GM23338 (cell line): ENCODE measurements at regions not wholly inside any gene's neighbourhood (a gene's known extent, or its start where the extent isn't known, plus 50 kb on each side); places are given as distances from the start of the nearest gene placed in this dataset.

Source experiments
- ATAC-seq: fragments of 200-7000 bp; cut with Tn5 transposase; 3 replicates; pipeline ENCODE4 v1.9.1; 2020
- DNase-seq: peaks from one replicate; pipeline ENCODE4 v3.0.0-alpha.2; 2015; ENCODE audit warnings: low spot score
- H2AFZ ChIP-seq: fragments of 200-600 bp; sonication (generic); 2 replicates; pipeline ENCODE4 v1.8.0; 2016; ENCODE audit warnings: antibody characterized with exemption, mild to moderate bottlenecking, moderate library complexity
- H3F3A ChIP-seq: fragments of 200-600 bp; sonication (generic); replicated peaks from 2 replicates; pipeline ENCODE4 v1.8.0; 2017; ENCODE audit warnings: antibody characterized with exemption, mixed run types, low read depth
- H3K27ac ChIP-seq: fragments of 200-600 bp; sonication (generic); 2 replicates; pipeline ENCODE4 v1.6.1; 2016; ENCODE audit warnings: low read depth
- H3K27me3 ChIP-seq: fragments of 200-600 bp; sonication (generic); 2 replicates; pipeline ENCODE4 v1.8.0; 2016; ENCODE audit warnings: mild to moderate bottlenecking, mixed run types, moderate library complexity; ENCODE audit not compliant: insufficient read depth
- H3K36me3 ChIP-seq: fragments of 200-600 bp; sonication (generic); 2 replicates; pipeline ENCODE4 v1.8.0; 2016; ENCODE audit warnings: mild to moderate bottlenecking; ENCODE audit not compliant: insufficient read depth
- H3K4me1 ChIP-seq: fragments of 200-600 bp; sonication (generic); 2 replicates; pipeline ENCODE4 v1.8.0; 2016; ENCODE audit warnings: mild to moderate bottlenecking, moderate library complexity; ENCODE audit not compliant: insufficient read depth
- H3K4me2 ChIP-seq: fragments of 200-600 bp; sonication (generic); 2 replicates; pipeline ENCODE4 v1.7.1; 2017; ENCODE audit warnings: mixed run types
- H3K4me3 ChIP-seq: fragments of 200-600 bp; sonication (generic); 2 replicates; pipeline ENCODE4 v1.6.1; 2016; ENCODE audit warnings: mixed run types
- H3K79me2 ChIP-seq: fragments of 200-600 bp; sonication (generic); replicated peaks from 2 replicates; pipeline ENCODE4 v1.8.0; 2017; ENCODE audit warnings: mild to moderate bottlenecking; ENCODE audit not compliant: insufficient read depth
- H3K9me2 ChIP-seq: fragments of 200-600 bp; sonication (generic); 2 replicates; pipeline ENCODE4 v1.8.0; 2017; ENCODE audit not compliant: insufficient read depth
- H4K20me1 ChIP-seq: fragments of 200-600 bp; sonication (generic); replicated peaks from 2 replicates; pipeline ENCODE4 v1.8.0; 2017; ENCODE audit warnings: mild to moderate bottlenecking; ENCODE audit not compliant: insufficient read depth
- H3K27ac Mint-ChIP-seq: 2 replicates; pipeline ENCODE4 v1.8.0; 2020; ENCODE audit warnings: inconsistent platforms, mild to moderate bottlenecking, moderate library complexity, mixed read lengths
- H3K27me3 Mint-ChIP-seq: 3 replicates; pipeline ENCODE4 v1.8.0; 2022; ENCODE audit warnings: low read depth, mild to moderate bottlenecking, moderate library complexity, mixed read lengths, inconsistent platforms; ENCODE audit not compliant: insufficient read depth, poor library complexity
- H3K36me3 Mint-ChIP-seq: 3 replicates; pipeline ENCODE4 v1.8.0; 2021; ENCODE audit warnings: low read depth, mild to moderate bottlenecking, inconsistent platforms, moderate library complexity, mixed read lengths
- H3K4me1 Mint-ChIP-seq: 3 replicates; pipeline ENCODE4 v1.8.0; 2020; ENCODE audit warnings: mild to moderate bottlenecking, inconsistent platforms, mixed read lengths
- H3K4me3 Mint-ChIP-seq: 3 replicates; pipeline ENCODE4 v1.8.0; 2021; ENCODE audit warnings: moderate library complexity, mild to moderate bottlenecking, inconsistent platforms, mixed read lengths
- H3K9me3 Mint-ChIP-seq: 3 replicates; pipeline ENCODE4 v1.8.0; 2020; ENCODE audit warnings: moderate library complexity, mild to moderate bottlenecking, inconsistent platforms, mixed read lengths
- CREB1 ChIP-seq: fragments of 250-450 bp; sonication (Bioruptor Pico); IDR thresholded peaks from 2 replicates; pipeline ENCODE4 v1.5.0; 2020; ENCODE audit warnings: low read depth, mild to moderate bottlenecking, moderate library complexity
- EZH2 ChIP-seq: fragments of 200-600 bp; sonication (generic); IDR thresholded peaks from one replicate; pipeline ENCODE4 v1.8.0; 2017; ENCODE audit warnings: antibody characterized with exemption, mild to moderate bottlenecking, low read depth; ENCODE audit not compliant: unreplicated experiment
- EZH2phosphoT487 ChIP-seq: fragments of 200-600 bp; sonication (generic); IDR thresholded peaks from one replicate; pipeline ENCODE4 v1.8.1; 2018; ENCODE audit warnings: antibody characterized with exemption; ENCODE audit not compliant: unreplicated experiment
- JUNB ChIP-seq: IDR thresholded peaks from one replicate; pipeline ENCODE4 v1.6.1; 2016; ENCODE audit warnings: antibody characterized with exemption; ENCODE audit not compliant: unreplicated experiment
- NANOG ChIP-seq: IDR thresholded peaks from 2 replicates; pipeline ENCODE4 v1.6.1; 2016; ENCODE audit warnings: antibody characterized with exemption, borderline replicate concordance
- POLR2AphosphoS5 ChIP-seq: IDR thresholded peaks from 2 replicates; pipeline ENCODE4 v1.6.1; 2016; ENCODE audit warnings: antibody characterized with exemption, low read depth
- ZNF114 ChIP-seq: fragments of 250-450 bp; sonication (Bioruptor Pico); IDR thresholded peaks from 2 replicates; pipeline ENCODE4 v1.5.0; 2020; ENCODE audit warnings: mild to moderate bottlenecking, moderate library complexity
- ZNF331 ChIP-seq: fragments of 250-450 bp; sonication (Bioruptor Pico); IDR thresholded peaks from 2 replicates; pipeline ENCODE4 v1.5.0; 2020; ENCODE audit warnings: low read depth, mild to moderate bottlenecking, moderate library complexity
- ZNF462 ChIP-seq: fragments of 250-450 bp; sonication (Bioruptor Pico); IDR thresholded peaks from 2 replicates; pipeline ENCODE4 v1.5.0; 2020; ENCODE audit warnings: mild to moderate bottlenecking, moderate library complexity
- TF ChIP-seq, protein P1 (sequence below): IDR thresholded peaks from 2 replicates; pipeline ENCODE4 v1.6.1; 2016; ENCODE audit warnings: antibody characterized with exemption
- TF ChIP-seq, protein P2 (sequence below), 2 experiments: fragments of 200-600 bp in 1 of 2; sonication (generic) in 1 of 2; conservative IDR thresholded peaks; 2 replicates each; pipeline versions ENCODE4 v1.5.1 to v1.6.1; 2016 to 2017; ENCODE audit warnings: antibody characterized with exemption in 2 of 2, low read depth in 2 of 2, mild to moderate bottlenecking in 2 of 2, moderate library complexity in 1 of 2
- TF ChIP-seq, protein P3 (sequence below): IDR thresholded peaks from one replicate; pipeline ENCODE4 v1.6.1; 2018; ENCODE audit warnings: antibody characterized with exemption; ENCODE audit not compliant: unreplicated experiment

GRCh38 chr4:114223580-114223979, 244.1 kb upstream of the ARSJ start:
- Mint-ChIP-seq H3K27me3 (peaks cover 2% of the 10 kb centered on the region), H3K4me3 (no peak overlapping the region), H3K9me3 (no peaks in the 10 kb centered on the region), H3K36me3 (no peaks in the 10 kb centered on the region), H3K27ac (no peak overlapping the region), H3K4me1 (peaks cover 11% of the 10 kb centered on the region; the same call in 2 of the 3 replicates)
- Histone ChIP-seq H3F3A (no peaks in the 10 kb centered on the region), H3K4me1 (0 out of 2 replicates have a peak, but pooled peaks cover 4% of the 10 kb centered on the region), H4K20me1 (no peaks in the 10 kb centered on the region), H3K27me3 (no peaks in the 10 kb centered on the region), H3K4me2 (no peak overlapping the region), H2AFZ (no peak overlapping the region), H3K36me3 (no peaks in the 10 kb centered on the region), H3K27ac (no peak overlapping the region), H3K79me2 (no peaks in the 10 kb centered on the region), H3K4me3 (no peak overlapping the region), H3K9me2 (no peaks in the 10 kb centered on the region; the same call in 1 of the 2 replicates)
- DNase-seq (no peak), ATAC-seq (no peak)
- TF ChIP-seq, protein P1, sequence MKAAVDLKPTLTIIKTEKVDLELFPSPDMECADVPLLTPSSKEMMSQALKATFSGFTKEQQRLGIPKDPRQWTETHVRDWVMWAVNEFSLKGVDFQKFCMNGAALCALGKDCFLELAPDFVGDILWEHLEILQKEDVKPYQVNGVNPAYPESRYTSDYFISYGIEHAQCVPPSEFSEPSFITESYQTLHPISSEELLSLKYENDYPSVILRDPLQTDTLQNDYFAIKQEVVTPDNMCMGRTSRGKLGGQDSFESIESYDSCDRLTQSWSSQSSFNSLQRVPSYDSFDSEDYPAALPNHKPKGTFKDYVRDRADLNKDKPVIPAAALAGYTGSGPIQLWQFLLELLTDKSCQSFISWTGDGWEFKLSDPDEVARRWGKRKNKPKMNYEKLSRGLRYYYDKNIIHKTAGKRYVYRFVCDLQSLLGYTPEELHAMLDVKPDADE = no peak
- TF ChIP-seq EZH2phosphoT487 (no peak), NANOG (no peak), POLR2AphosphoS5 (no peak), CREB1 (CRISPR knock-in tag) (no peak), ZNF114 (CRISPR knock-in tag) (no peak), JUNB (no peak), ZNF331 (CRISPR knock-in tag) (no peak), ZNF462 (CRISPR knock-in tag) (no peak), EZH2 (no peak)
- TF ChIP-seq, protein P2, sequence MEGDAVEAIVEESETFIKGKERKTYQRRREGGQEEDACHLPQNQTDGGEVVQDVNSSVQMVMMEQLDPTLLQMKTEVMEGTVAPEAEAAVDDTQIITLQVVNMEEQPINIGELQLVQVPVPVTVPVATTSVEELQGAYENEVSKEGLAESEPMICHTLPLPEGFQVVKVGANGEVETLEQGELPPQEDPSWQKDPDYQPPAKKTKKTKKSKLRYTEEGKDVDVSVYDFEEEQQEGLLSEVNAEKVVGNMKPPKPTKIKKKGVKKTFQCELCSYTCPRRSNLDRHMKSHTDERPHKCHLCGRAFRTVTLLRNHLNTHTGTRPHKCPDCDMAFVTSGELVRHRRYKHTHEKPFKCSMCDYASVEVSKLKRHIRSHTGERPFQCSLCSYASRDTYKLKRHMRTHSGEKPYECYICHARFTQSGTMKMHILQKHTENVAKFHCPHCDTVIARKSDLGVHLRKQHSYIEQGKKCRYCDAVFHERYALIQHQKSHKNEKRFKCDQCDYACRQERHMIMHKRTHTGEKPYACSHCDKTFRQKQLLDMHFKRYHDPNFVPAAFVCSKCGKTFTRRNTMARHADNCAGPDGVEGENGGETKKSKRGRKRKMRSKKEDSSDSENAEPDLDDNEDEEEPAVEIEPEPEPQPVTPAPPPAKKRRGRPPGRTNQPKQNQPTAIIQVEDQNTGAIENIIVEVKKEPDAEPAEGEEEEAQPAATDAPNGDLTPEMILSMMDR (conservative IDR thresholded peaks at IDR 0.05; ENCODE audit: low read depth in 2 of 2) = no peak
- TF ChIP-seq, protein P3, sequence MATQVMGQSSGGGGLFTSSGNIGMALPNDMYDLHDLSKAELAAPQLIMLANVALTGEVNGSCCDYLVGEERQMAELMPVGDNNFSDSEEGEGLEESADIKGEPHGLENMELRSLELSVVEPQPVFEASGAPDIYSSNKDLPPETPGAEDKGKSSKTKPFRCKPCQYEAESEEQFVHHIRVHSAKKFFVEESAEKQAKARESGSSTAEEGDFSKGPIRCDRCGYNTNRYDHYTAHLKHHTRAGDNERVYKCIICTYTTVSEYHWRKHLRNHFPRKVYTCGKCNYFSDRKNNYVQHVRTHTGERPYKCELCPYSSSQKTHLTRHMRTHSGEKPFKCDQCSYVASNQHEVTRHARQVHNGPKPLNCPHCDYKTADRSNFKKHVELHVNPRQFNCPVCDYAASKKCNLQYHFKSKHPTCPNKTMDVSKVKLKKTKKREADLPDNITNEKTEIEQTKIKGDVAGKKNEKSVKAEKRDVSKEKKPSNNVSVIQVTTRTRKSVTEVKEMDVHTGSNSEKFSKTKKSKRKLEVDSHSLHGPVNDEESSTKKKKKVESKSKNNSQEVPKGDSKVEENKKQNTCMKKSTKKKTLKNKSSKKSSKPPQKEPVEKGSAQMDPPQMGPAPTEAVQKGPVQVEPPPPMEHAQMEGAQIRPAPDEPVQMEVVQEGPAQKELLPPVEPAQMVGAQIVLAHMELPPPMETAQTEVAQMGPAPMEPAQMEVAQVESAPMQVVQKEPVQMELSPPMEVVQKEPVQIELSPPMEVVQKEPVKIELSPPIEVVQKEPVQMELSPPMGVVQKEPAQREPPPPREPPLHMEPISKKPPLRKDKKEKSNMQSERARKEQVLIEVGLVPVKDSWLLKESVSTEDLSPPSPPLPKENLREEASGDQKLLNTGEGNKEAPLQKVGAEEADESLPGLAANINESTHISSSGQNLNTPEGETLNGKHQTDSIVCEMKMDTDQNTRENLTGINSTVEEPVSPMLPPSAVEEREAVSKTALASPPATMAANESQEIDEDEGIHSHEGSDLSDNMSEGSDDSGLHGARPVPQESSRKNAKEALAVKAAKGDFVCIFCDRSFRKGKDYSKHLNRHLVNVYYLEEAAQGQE = no peak
